ENCODE measurements at regions not wholly inside any gene's neighbourhood (a gene's known extent, or its start where the extent isn't known, plus 50 kb on each side); places are given as distances from the start of the nearest gene placed in this dataset.

GRCh38 chr13:78802912-78803311 is 144.0 kb upstream of the OBI1 start:
- Histone ChIP-seq H3K4me3 (ENCODE audit: low read length) (no peak overlapping the region), H3K36me3 (replicated peaks; ENCODE audit: low read depth, low read length) (no peaks in the 10 kb centered on the region), H3K4me2 (ENCODE audit: low read length) (no peak overlapping the region), H3K79me2 (ENCODE audit: low read length) (no peaks in the 10 kb centered on the region), H3K27ac (ENCODE audit: low read length) (no peak overlapping the region), H3K4me1 (ENCODE audit: low read length) (no peaks in the 10 kb centered on the region), H3K27me3 (ENCODE audit: low read depth, low read length) (no peaks in the 10 kb centered on the region), H3K9ac (ENCODE audit: low read length) (no peak overlapping the region), H4K20me1 (ENCODE audit: insufficient read depth, low read length) (no peaks in the 10 kb centered on the region), H3K9me3 (ENCODE audit: insufficient read depth, low read length) (no peaks in the 10 kb centered on the region), H2AFZ (ENCODE audit: low read depth, low read length) (no peak overlapping the region)
- no peak for TF ChIP-seq CTCF (IDR thresholded peaks at IDR 0.05; ENCODE audit: low read depth, low read length)
- TF ChIP-seq EZH2phosphoT487 (IDR thresholded peaks at IDR 0.05; ENCODE audit: low read depth), result no peak

GRCh38 chr13:78787190-78787589 is 128.2 kb upstream of the OBI1 start:
- Histone ChIP-seq H2AFZ (ENCODE audit: low read depth, low read length) (no peak overlapping the region), H3K79me2 (ENCODE audit: low read length) (no peaks in the 10 kb centered on the region), H3K4me1 (ENCODE audit: low read length) (no peaks in the 10 kb centered on the region), H3K4me2 (ENCODE audit: low read length) (no peak overlapping the region), H4K20me1 (ENCODE audit: insufficient read depth, low read length) (no peaks in the 10 kb centered on the region), H3K27ac (ENCODE audit: low read length) (no peak overlapping the region), H3K27me3 (ENCODE audit: low read depth, low read length) (no peaks in the 10 kb centered on the region), H3K9ac (ENCODE audit: low read length) (no peak overlapping the region), H3K36me3 (replicated peaks; ENCODE audit: low read depth, low read length) (no peaks in the 10 kb centered on the region), H3K4me3 (ENCODE audit: low read length) (no peak overlapping the region), H3K9me3 (ENCODE audit: insufficient read depth, low read length) (no peaks in the 10 kb centered on the region)
- TF ChIP-seq CTCF (IDR thresholded peaks at IDR 0.05; ENCODE audit: low read depth, low read length), result no peak
- no peak for TF ChIP-seq EZH2phosphoT487 (IDR thresholded peaks at IDR 0.05; ENCODE audit: low read depth)

GRCh38 chr13:78786459-78786858 is 127.5 kb upstream of the OBI1 start:
- Histone ChIP-seq H3K79me2 (ENCODE audit: low read length) (no peaks in the 10 kb centered on the region), H3K4me1 (ENCODE audit: low read length) (no peaks in the 10 kb centered on the region), H3K4me3 (ENCODE audit: low read length) (no peak overlapping the region), H3K36me3 (replicated peaks; ENCODE audit: low read depth, low read length) (no peaks in the 10 kb centered on the region), H2AFZ (ENCODE audit: low read depth, low read length) (no peak overlapping the region), H3K9me3 (ENCODE audit: insufficient read depth, low read length) (no peaks in the 10 kb centered on the region), H3K27me3 (ENCODE audit: low read depth, low read length) (no peaks in the 10 kb centered on the region), H3K27ac (ENCODE audit: low read length) (no peak overlapping the region), H3K9ac (ENCODE audit: low read length) (no peak overlapping the region), H3K4me2 (ENCODE audit: low read length) (no peak overlapping the region), H4K20me1 (ENCODE audit: insufficient read depth, low read length) (no peaks in the 10 kb centered on the region)
- no peak for TF ChIP-seq EZH2phosphoT487 (IDR thresholded peaks at IDR 0.05; ENCODE audit: low read depth)
- no peak for TF ChIP-seq CTCF (IDR thresholded peaks at IDR 0.05; ENCODE audit: low read depth, low read length)

GRCh38 chr13:78785764-78786163 is 126.8 kb upstream of the OBI1 start:
- H3K9ac ChIP-seq (ENCODE audit: low read length), result no peak overlapping the region
- H3K79me2 ChIP-seq (ENCODE audit: low read length), result no peaks in the 10 kb centered on the region
- H3K4me3 ChIP-seq (ENCODE audit: low read length), result no peak overlapping the region
- H3K9me3 ChIP-seq (ENCODE audit: insufficient read depth, low read length), result no peaks in the 10 kb centered on the region
- no peak for TF ChIP-seq CTCF (IDR thresholded peaks at IDR 0.05; ENCODE audit: low read depth, low read length)
- no peak for TF ChIP-seq EZH2phosphoT487 (IDR thresholded peaks at IDR 0.05; ENCODE audit: low read depth)
- no peak overlapping the region for H3K27ac ChIP-seq (ENCODE audit: low read length)
- H3K4me1 ChIP-seq (ENCODE audit: low read length), result peaks cover 2% of the 10 kb centered on the region
- H3K36me3 ChIP-seq (replicated peaks; ENCODE audit: low read depth, low read length), result no peaks in the 10 kb centered on the region
- H2AFZ ChIP-seq (ENCODE audit: low read depth, low read length), result no peak overlapping the region
- H4K20me1 ChIP-seq (ENCODE audit: insufficient read depth, low read length), result no peaks in the 10 kb centered on the region
- H3K27me3 ChIP-seq (ENCODE audit: low read depth, low read length), result no peaks in the 10 kb centered on the region
- no peak overlapping the region for H3K4me2 ChIP-seq (ENCODE audit: low read length)

Data from OCI-LY3 (cell line).